Endodermal cell (in vitro differentiated cells): ENCODE measurements at regions not wholly inside any gene's neighbourhood (a gene's known extent, or its start where the extent isn't known, plus 50 kb on each side); places are given as distances from the start of the nearest gene placed in this dataset.

Experiments
- DNase-seq: peaks from one replicate; pipeline ENCODE4 v3.0.0-alpha.2; 2017
- H3K27ac ChIP-seq: 2 replicates; pipeline ENCODE4 v1.5.1; 2013; ENCODE audit warnings: mild to moderate bottlenecking, low read depth, low read length, moderate library complexity
- H3K27me3 ChIP-seq: 2 replicates; pipeline ENCODE4 v1.6.1; 2013; ENCODE audit warnings: mild to moderate bottlenecking, low read length, moderate library complexity; ENCODE audit not compliant: insufficient read depth, control insufficient read depth, poor library complexity, severe bottlenecking
- H3K36me3 ChIP-seq: 2 replicates; pipeline ENCODE4 v1.7.0; 2013; ENCODE audit warnings: mild to moderate bottlenecking, low read length, moderate library complexity; ENCODE audit not compliant: control insufficient read depth, insufficient read depth
- H3K4me1 ChIP-seq: one replicate; pipeline ENCODE4 v1.7.0; 2013; ENCODE audit warnings: low read length; ENCODE audit not compliant: control insufficient read depth, insufficient read depth
- H3K4me3 ChIP-seq: 2 replicates; pipeline ENCODE4 v1.5.1; 2013; ENCODE audit warnings: mild to moderate bottlenecking, low read length, moderate library complexity
- H3K9ac ChIP-seq: 2 replicates; pipeline ENCODE4 v1.6.1; 2013; ENCODE audit warnings: mild to moderate bottlenecking, low read length, moderate library complexity; ENCODE audit not compliant: poor library complexity, severe bottlenecking; ENCODE audit errors: extremely low read depth
- H3K9me3 ChIP-seq: 2 replicates; pipeline ENCODE4 v1.6.1; 2013; ENCODE audit warnings: mild to moderate bottlenecking, low read length, moderate library complexity; ENCODE audit not compliant: control insufficient read depth
- H3K27ac Mint-ChIP-seq: 2 replicates; pipeline ENCODE4 v1.8.0; 2020; ENCODE audit warnings: mixed read lengths
- H3K27me3 Mint-ChIP-seq: 2 replicates; pipeline ENCODE4 v1.8.0; 2021; ENCODE audit warnings: mild to moderate bottlenecking, mixed read lengths; ENCODE audit not compliant: insufficient read depth
- H3K36me3 Mint-ChIP-seq: 2 replicates; pipeline ENCODE4 v1.8.0; 2020; ENCODE audit warnings: low read depth, mixed read lengths
- H3K4me1 Mint-ChIP-seq: 2 replicates; pipeline ENCODE4 v1.8.0; 2020; ENCODE audit warnings: mixed read lengths
- H3K4me3 Mint-ChIP-seq: 2 replicates; pipeline ENCODE4 v1.8.0; 2020; ENCODE audit warnings: mild to moderate bottlenecking, moderate library complexity, mixed read lengths
- H3K9me3 Mint-ChIP-seq: 2 replicates; pipeline ENCODE4 v1.8.0; 2020; ENCODE audit warnings: mild to moderate bottlenecking, mixed read lengths
- CTCF ChIP-seq: fragments of 200-600 bp; sonication (generic); conservative IDR thresholded peaks from 2 replicates; pipeline ENCODE4 v1.5.0; 2021; ENCODE audit warnings: antibody characterized with exemption, mild to moderate bottlenecking
- WGBS, 2 experiments: methylation state at CpG; one replicate each; pipeline versions ENCODE4 v1.1.5 to v1.1.7; 2013; ENCODE audit warnings: missing lambda C conversion rate in 2 of 2, mixed read lengths in 1 of 2; ENCODE audit not compliant: insufficient coverage in 1 of 2, insufficient read length in 1 of 2; 5-methylcytosine and 5-hydroxymethylcytosine counted together

GRCh38 chr5:87102841-87103240, 164.8 kb upstream of the RASA1 start:
- Histone ChIP-seq H3K4me3 (no peak overlapping the region), H3K9me3 (no peaks in the 10 kb centered on the region), H3K27ac (no peak overlapping the region), H3K9ac (no peak overlapping the region), H3K36me3 (no peaks in the 10 kb centered on the region), H3K4me1 (no peaks in the 10 kb centered on the region), H3K27me3 (no peaks in the 10 kb centered on the region)
- TF ChIP-seq CTCF, result no peak
- H3K27me3 Mint-ChIP-seq, result no peaks in the 10 kb centered on the region
- no peak overlapping the region for H3K27ac Mint-ChIP-seq
- H3K36me3 Mint-ChIP-seq, result no peaks in the 10 kb centered on the region
- H3K9me3 Mint-ChIP-seq, result no peaks in the 10 kb centered on the region
- H3K4me1 Mint-ChIP-seq, result no peaks in the 10 kb centered on the region
- no peak for DNase-seq
- WGBS, 2 experiments, result 87 to 100% methylated on average over 1 of the region's 1 CpG
- no peak overlapping the region for H3K4me3 Mint-ChIP-seq

- no peak overlapping the region for H3K27ac ChIP-seq
- no peaks in the 10 kb centered on the region for H3K36me3 ChIP-seq
- H3K4me3 Mint-ChIP-seq, result no peak overlapping the region
- no peaks in the 10 kb centered on the region for H3K27me3 Mint-ChIP-seq
- H3K4me1 ChIP-seq, result no peaks in the 10 kb centered on the region
- H3K4me3 ChIP-seq, result no peak overlapping the region
- no peaks in the 10 kb centered on the region for H3K9me3 ChIP-seq
- no peaks in the 10 kb centered on the region for H3K9me3 Mint-ChIP-seq
- no peaks in the 10 kb centered on the region for H3K27me3 ChIP-seq
- no peak for DNase-seq
- H3K27ac Mint-ChIP-seq, result no peak overlapping the region
- H3K36me3 Mint-ChIP-seq, result no peaks in the 10 kb centered on the region
- no peaks in the 10 kb centered on the region for H3K4me1 Mint-ChIP-seq
- no peak for TF ChIP-seq CTCF
- no peak overlapping the region for H3K9ac ChIP-seq
These were observed 163.9 kb upstream of the RASA1 start for GRCh38 chr5:87103616-87104287.

GRCh38 chr5:87105577-87105976, 162.1 kb upstream of the RASA1 start:
- DNase-seq, result no peak
- no peak overlapping the region for H3K9ac ChIP-seq
- H3K4me3 ChIP-seq, result no peak overlapping the region
- 50% methylated on average over 2 of the region's 2 CpGs; no CpG with 5 or more reads in 1 of the 2 experiments for WGBS, 2 experiments
- Mint-ChIP-seq H3K4me1 (no peaks in the 10 kb centered on the region), H3K4me3 (no peak overlapping the region), H3K27me3 (no peaks in the 10 kb centered on the region), H3K27ac (no peak overlapping the region), H3K36me3 (no peaks in the 10 kb centered on the region), H3K9me3 (no peaks in the 10 kb centered on the region)
- H3K4me1 ChIP-seq, result no peaks in the 10 kb centered on the region
- H3K27ac ChIP-seq, result no peak overlapping the region
- no peak for TF ChIP-seq CTCF
- no peaks in the 10 kb centered on the region for H3K27me3 ChIP-seq
- H3K9me3 ChIP-seq, result no peaks in the 10 kb centered on the region
- no peaks in the 10 kb centered on the region for H3K36me3 ChIP-seq
